ENCODE measurements at regions not wholly inside any gene's neighbourhood (a gene's known extent, or its start where the extent isn't known, plus 50 kb on each side); places are given as distances from the start of the nearest gene placed in this dataset.

GRCh38 chr9:16281707-16282106 lies 588.8 kb downstream of the BNC2 start:
- TF ChIP-seq CTCF (IDR thresholded peaks at IDR 0.05) (no peak), POLR2A (IDR thresholded peaks at IDR 0.05) (no peak)

All from right lobe of liver (tissue), 4 donors.